ENCODE measurements at regions not wholly inside any gene's neighbourhood (a gene's known extent, or its start where the extent isn't known, plus 50 kb on each side); places are given as distances from the start of the nearest gene placed in this dataset.

- no peak for DNase-seq (ENCODE audit: low spot score)
Measured at GRCh38 chr20:46811224-46812084, 83.2 kb upstream of the EYA2 start.

GRCh38 chr20:46814366-46815232 is 80.0 kb upstream of the EYA2 start:
- peak; percentile 29 for DNase-seq (ENCODE audit: low spot score)

GRCh38 chr20:46816097-46816496 is 78.5 kb upstream of the EYA2 start:
- DNase-seq (ENCODE audit: low spot score) = no peak

- DNase-seq (ENCODE audit: low spot score) = no peak
Measured at GRCh38 chr20:46816886-46817638, 77.6 kb upstream of the EYA2 start.

- DNase-seq (ENCODE audit: low spot score) = no peak
Measured at GRCh38 chr20:46820682-46821081, 74.0 kb upstream of the EYA2 start.

- DNase-seq (ENCODE audit: low spot score) = no peak
Measured at GRCh38 chr20:46823271-46823751, 71.3 kb upstream of the EYA2 start.

GRCh38 chr20:46823753-46824152 is 70.9 kb upstream of the EYA2 start:
- no peak for DNase-seq (ENCODE audit: low spot score)

- DNase-seq (ENCODE audit: low spot score) = no peak
Measured at GRCh38 chr20:46826343-46826984, 68.2 kb upstream of the EYA2 start.

- DNase-seq (ENCODE audit: low spot score) = no peak
Measured at GRCh38 chr20:46827718-46828458, 66.8 kb upstream of the EYA2 start.

- no peak for DNase-seq (ENCODE audit: low spot score)
Measured at GRCh38 chr20:46828471-46828870, 66.2 kb upstream of the EYA2 start.

GRCh38 chr20:46830886-46831632 is 63.6 kb upstream of the EYA2 start:
- no peak for DNase-seq (ENCODE audit: low spot score)

- DNase-seq (ENCODE audit: low spot score) = no peak
Measured at GRCh38 chr20:46831633-46832011, 63.0 kb upstream of the EYA2 start.

GRCh38 chr20:46832555-46832954 is 62.1 kb upstream of the EYA2 start:
- DNase-seq (ENCODE audit: low spot score) = no peak

- no peak for DNase-seq (ENCODE audit: low spot score)
Measured at GRCh38 chr20:46833360-46833759, 61.3 kb upstream of the EYA2 start.

- no peak for DNase-seq (ENCODE audit: low spot score)
Measured at GRCh38 chr20:46835418-46835817, 59.2 kb upstream of the EYA2 start.

- DNase-seq (ENCODE audit: low spot score) = no peak
Measured at GRCh38 chr20:46837083-46837482, 57.6 kb upstream of the EYA2 start.

GRCh38 chr20:46838011-46838410 is 56.6 kb upstream of the EYA2 start:
- DNase-seq (ENCODE audit: low spot score) = no peak

- no peak for DNase-seq (ENCODE audit: low spot score)
Measured at GRCh38 chr20:46840054-46840729, 54.5 kb upstream of the EYA2 start.

All from LoVo (cell line).